ENCODE measurements at regions not wholly inside any gene's neighbourhood (a gene's known extent, or its start where the extent isn't known, plus 50 kb on each side); places are given as distances from the start of the nearest gene placed in this dataset.

- TF ChIP-seq CTCF (IDR thresholded peaks at IDR 0.05 in 8 of 11, conservative IDR thresholded peaks at IDR 0.05 in 3 of 11), result no peak
- no peak for TF ChIP-seq POLR2A (IDR thresholded peaks at IDR 0.05)
These were observed 1711.7 kb downstream of the TP53TG3F start for GRCh38 chr16:35171106-35171505.
